GM10248 (cell line): ENCODE measurements at regions not wholly inside any gene's neighbourhood (a gene's known extent, or its start where the extent isn't known, plus 50 kb on each side); places are given as distances from the start of the nearest gene placed in this dataset.

ENCODE experiments used
- CTCF ChIA-PET: fragments of 300-600 bp; sonication (Branson Sonifier 250); formaldehyde crosslinking; extraction: SDS; loops from one replicate; lab custom pipeline; 2021; ENCODE audit warnings: antibody characterized with exemption; lab: Yijun Ruan, JAX
- POLR2A ChIA-PET: fragments of 350-650 bp; sonication (Branson Sonifier 250); formaldehyde crosslinking; extraction: SDS; loops from one replicate; lab custom pipeline; 2020; ENCODE audit warnings: antibody characterized with exemption; lab: Yijun Ruan, JAX
- DNase-seq: peaks from one replicate; pipeline ENCODE4 v3.0.0; 2012; ENCODE audit errors: extremely low spot score
- CTCF ChIP-seq: IDR thresholded peaks from 2 replicates; pipeline ENCODE4 v1.5.1; 2012; ENCODE audit warnings: mild to moderate bottlenecking, low read depth; ENCODE audit errors: extremely low read depth, missing control alignments, control extremely low read depth

GRCh38 chr2:34307636-34308035, 708.5 kb upstream of the FAM98A start:
- DNase-seq: no peak
- CTCF ChIA-PET: no interaction called here
- POLR2A ChIA-PET: no interaction called here
- TF ChIP-seq CTCF: no peak

GRCh38 chr2:34306745-34307144, 707.6 kb upstream of the FAM98A start:
- no peak for DNase-seq
- no peak for TF ChIP-seq CTCF
- CTCF ChIA-PET: no interaction called here
- POLR2A ChIA-PET: no interaction called here

- POLR2A ChIA-PET: no interaction called here
- TF ChIP-seq CTCF: no peak
- CTCF ChIA-PET: interaction anchor here (1.5 kb wide), 1 partner anchor 12 kb away, joined by 3 read pairs; no protein-coding TSS in a partner anchor
- no peak for DNase-seq
Observed at GRCh38 chr2:34305587-34305986, 706.5 kb upstream of the FAM98A start.

- POLR2A ChIA-PET: no interaction called here
- CTCF ChIA-PET: no interaction called here
- DNase-seq: no peak
- no peak for TF ChIP-seq CTCF
Observed at GRCh38 chr2:34294961-34295360, 695.9 kb upstream of the FAM98A start.

GRCh38 chr2:34291076-34291475, 692.0 kb upstream of the FAM98A start:
- DNase-seq: no peak
- CTCF ChIA-PET: no interaction called here
- no peak for TF ChIP-seq CTCF
- POLR2A ChIA-PET: no interaction called here

- TF ChIP-seq CTCF: no peak
- no peak for DNase-seq
- POLR2A ChIA-PET: interaction anchor here (0.5 kb wide), 1 partner anchor 10 kb away, joined by 3 read pairs; no protein-coding TSS in a partner anchor
- CTCF ChIA-PET: no interaction called here
Observed at GRCh38 chr2:34288016-34288415, 688.9 kb upstream of the FAM98A start.

GRCh38 chr2:34280606-34281005, 681.5 kb upstream of the FAM98A start:
- ChIA-PET POLR2A (no interaction called here), CTCF (no interaction called here)
- TF ChIP-seq CTCF: no peak
- no peak for DNase-seq
